Neural cell (in vitro differentiated cells): ENCODE measurements at regions not wholly inside any gene's neighbourhood (a gene's known extent, or its start where the extent isn't known, plus 50 kb on each side); places are given as distances from the start of the nearest gene placed in this dataset.

Experiments used
- H2AFZ ChIP-seq: fragments of 200-600, 300-800 bp; sonication (generic), shearing (Covaris generic); 2 replicates; pipeline ENCODE4 v1.6.0; 2014; ENCODE audit warnings: low read depth, mild to moderate bottlenecking, antibody characterized with exemption, low read length, moderate library complexity
- H3F3A ChIP-seq: fragments of 200-600 bp; shearing (Covaris generic); 2 replicates; pipeline ENCODE4 v1.6.1; 2016; ENCODE audit warnings: mild to moderate bottlenecking, moderate library complexity, mixed read lengths, antibody characterized with exemption, low read length; ENCODE audit not compliant: insufficient read depth, poor library complexity, severe bottlenecking
- H3K27ac ChIP-seq: fragments of 200-600, 300-800 bp; sonication (generic), shearing (Covaris generic); 2 replicates; pipeline ENCODE4 v1.5.1; 2014; ENCODE audit warnings: mild to moderate bottlenecking, low read length, moderate library complexity
- H3K27me3 ChIP-seq: fragments of 300-800, 200-600 bp; sonication (generic), shearing (Covaris generic); 2 replicates; pipeline ENCODE4 v1.6.0; 2014; ENCODE audit warnings: mild to moderate bottlenecking, low read depth, low read length, moderate library complexity; ENCODE audit not compliant: insufficient read depth
- H3K36me3 ChIP-seq: fragments of 300-800, 200-600 bp; sonication (generic), shearing (Covaris generic); 2 replicates; pipeline ENCODE4 v1.5.1; 2014; ENCODE audit warnings: mild to moderate bottlenecking, antibody characterized with exemption, low read length, moderate library complexity; ENCODE audit not compliant: insufficient read depth
- H3K4me2 ChIP-seq: fragments of 300-800, 200-600 bp; sonication (generic), shearing (Covaris generic); 2 replicates; pipeline ENCODE4 v1.6.0; 2014; ENCODE audit warnings: mild to moderate bottlenecking, low read length
- H3K4me3 ChIP-seq: fragments of 300-800, 200-600 bp; sonication (generic), shearing (Covaris generic); 2 replicates; pipeline ENCODE4 v1.5.1; 2014; ENCODE audit warnings: mild to moderate bottlenecking, low read length, moderate library complexity
- H3K79me2 ChIP-seq: fragments of 200-600 bp; shearing (Covaris generic); replicated peaks from 2 replicates; pipeline ENCODE4 v1.6.0; 2014; ENCODE audit warnings: mild to moderate bottlenecking, low read length, moderate library complexity; ENCODE audit not compliant: insufficient read depth
- H3K9ac ChIP-seq: fragments of 300-800, 200-600 bp; sonication (generic), shearing (Covaris generic); 2 replicates; pipeline ENCODE4 v1.6.1; 2016; ENCODE audit warnings: mild to moderate bottlenecking, low read length, mixed read lengths
- H3K9me2 ChIP-seq: fragments of 200-600 bp; shearing (Covaris generic); 2 replicates; pipeline ENCODE4 v1.6.1; 2016; ENCODE audit warnings: mild to moderate bottlenecking, low read length, mixed read lengths; ENCODE audit not compliant: insufficient read depth
- H3K9me3 ChIP-seq: fragments of 200-600, 300-800 bp; sonication (generic), shearing (Covaris generic); 2 replicates; pipeline ENCODE4 v1.6.1; 2016; ENCODE audit warnings: mild to moderate bottlenecking, mixed run types, low read length, moderate library complexity, mixed read lengths
- H4K20me1 ChIP-seq: fragments of 200-600 bp; shearing (Covaris generic); 2 replicates; pipeline ENCODE4 v1.6.1; 2016; ENCODE audit warnings: mild to moderate bottlenecking, mixed run types; ENCODE audit not compliant: insufficient read depth
- CTCF ChIP-seq: fragments of 450-650 bp; IDR thresholded peaks from 2 replicates; pipeline ENCODE4 v1.5.1; 2014; ENCODE audit warnings: antibody characterized with exemption, mild to moderate bottlenecking, moderate library complexity; ENCODE audit not compliant: poor library complexity, severe bottlenecking
- EP300 ChIP-seq: fragments of 450-650 bp; conservative IDR thresholded peaks from 2 replicates; pipeline ENCODE4 v1.6.1; 2014; ENCODE audit warnings: antibody characterized with exemption, mild to moderate bottlenecking, moderate library complexity; ENCODE audit not compliant: poor library complexity, severe bottlenecking
- EZH2 ChIP-seq: fragments of 200-600, 300-800 bp; shearing (Covaris generic), sonication (generic); IDR thresholded peaks from 2 replicates; pipeline ENCODE4 v1.6.1; 2014; ENCODE audit warnings: antibody characterized with exemption, low read length, borderline replicate concordance, mild to moderate bottlenecking; ENCODE audit not compliant: insufficient read depth, poor library complexity, severe bottlenecking
- MXI1 ChIP-seq: fragments of 450-650 bp; conservative IDR thresholded peaks from 2 replicates; pipeline ENCODE4 v1.6.1; 2014; ENCODE audit warnings: antibody characterized with exemption, mild to moderate bottlenecking; ENCODE audit not compliant: poor library complexity, severe bottlenecking
- POLR2AphosphoS5 ChIP-seq: IDR thresholded peaks from 2 replicates; pipeline ENCODE4 v1.6.1; 2012
- RAD21 ChIP-seq: fragments of 450-650 bp; conservative IDR thresholded peaks from 2 replicates; pipeline ENCODE4 v1.6.1; 2014; ENCODE audit warnings: antibody characterized with exemption, mild to moderate bottlenecking, moderate library complexity
- REST ChIP-seq: IDR thresholded peaks from 2 replicates; pipeline ENCODE4 v1.6.1; 2012; ENCODE audit warnings: borderline replicate concordance
- SMC3 ChIP-seq: fragments of 450-650 bp; conservative IDR thresholded peaks from 2 replicates; pipeline ENCODE4 v1.6.1; 2014; ENCODE audit warnings: antibody characterized with exemption, mild to moderate bottlenecking, moderate library complexity; ENCODE audit not compliant: poor library complexity
- TAF1 ChIP-seq: IDR thresholded peaks from 2 replicates; pipeline ENCODE4 v1.6.1; 2012; ENCODE audit warnings: low read depth

- no peak overlapping the region for H2AFZ ChIP-seq
- no peaks in the 10 kb centered on the region for H3K9me2 ChIP-seq
- no peaks in the 10 kb centered on the region for H3K36me3 ChIP-seq
- H4K20me1 ChIP-seq: no peaks in the 10 kb centered on the region
- H3K9me3 ChIP-seq: no peaks in the 10 kb centered on the region
- H3K79me2 ChIP-seq: no peaks in the 10 kb centered on the region
- H3F3A ChIP-seq: no peaks in the 10 kb centered on the region
- no peak overlapping the region for H3K9ac ChIP-seq
- no peak overlapping the region for H3K4me2 ChIP-seq
- no peak overlapping the region for H3K27ac ChIP-seq
- TF ChIP-seq RAD21 (no peak), CTCF (no peak), REST (no peak), POLR2AphosphoS5 (no peak)
- H3K27me3 ChIP-seq: no peaks in the 10 kb centered on the region
- no peak overlapping the region for H3K4me3 ChIP-seq
Observed at GRCh38 chr10:105339669-105340068, 698.6 kb downstream of the SORCS3 start.

GRCh38 chr10:105328503-105329133 is 687.5 kb downstream of the SORCS3 start:
- Histone ChIP-seq H3K9me3 (no peaks in the 10 kb centered on the region), H3K36me3 (no peaks in the 10 kb centered on the region), H3K27ac (no peak overlapping the region), H4K20me1 (no peaks in the 10 kb centered on the region), H3K27me3 (no peaks in the 10 kb centered on the region), H3K4me3 (no peak overlapping the region), H3K79me2 (no peaks in the 10 kb centered on the region), H3K9ac (no peak overlapping the region), H3F3A (no peaks in the 10 kb centered on the region), H3K9me2 (no peaks in the 10 kb centered on the region), H3K4me2 (no peak overlapping the region), H2AFZ (no peak overlapping the region)
- TF ChIP-seq EZH2 (no peak), SMC3 (no peak), REST (no peak), EP300 (no peak), TAF1 (no peak), MXI1 (no peak), POLR2AphosphoS5 (no peak), CTCF (no peak), RAD21 (no peak)
